ENCODE measurements at regions not wholly inside any gene's neighbourhood (a gene's known extent, or its start where the extent isn't known, plus 50 kb on each side); places are given as distances from the start of the nearest gene placed in this dataset.

- in situ Hi-C loops (cut with MboI) = no loop called here
- Histone ChIP-seq H2AFZ (ENCODE audit: control insufficient read depth, low read depth, low read length) (no peak overlapping the region), H3K9ac (ENCODE audit: control insufficient read depth, insufficient read depth, low read length) (no peak overlapping the region), H3K27me3 (replicated peaks in 1 of 2; ENCODE audit: control insufficient read depth in 2 of 2, insufficient read depth in 2 of 2, low read length in 1 of 2) (no peaks in the 10 kb centered on the region), H3K9me3 (replicated peaks; ENCODE audit: control insufficient read depth, insufficient read depth, low read length) (no peaks in the 10 kb centered on the region), H3K4me1 (ENCODE audit: control insufficient read depth, insufficient read depth, low read length) (no peaks in the 10 kb centered on the region), H3K4me3 (no peak overlapping the region), H3K36me3 (ENCODE audit: control insufficient read depth in 2 of 2, insufficient read depth in 2 of 2, low read length in 1 of 2) (no peaks in the 10 kb centered on the region), H3K27ac (ENCODE audit: control insufficient read depth, insufficient read depth) (no peak overlapping the region), H3K79me2 (ENCODE audit: control insufficient read depth, insufficient read depth, low read length) (no peaks in the 10 kb centered on the region), H4K20me1 (ENCODE audit: control insufficient read depth, insufficient read depth) (no peaks in the 10 kb centered on the region), H3K4me2 (ENCODE audit: control insufficient read depth, insufficient read depth) (no peak overlapping the region)
- TF ChIP-seq MTA3 (IDR thresholded peaks at IDR 0.05; ENCODE audit: borderline replicate concordance, low read length) (no peak), PAX5 (IDR thresholded peaks at IDR 0.05; ENCODE audit: borderline replicate concordance, low read depth, low read length) (no peak), ZZZ3 (IDR thresholded peaks at IDR 0.05; ENCODE audit: control insufficient read depth, insufficient read length, low read depth) (no peak), HDAC6 (IDR thresholded peaks at IDR 0.05; ENCODE audit: unreplicated experiment) (no peak), IRF4 (IDR thresholded peaks at IDR 0.05; ENCODE audit: low read depth, low read length) (no peak), SMC3 (IDR thresholded peaks at IDR 0.05; ENCODE audit: borderline replicate concordance, low read length) (no peak), KDM1A (IDR thresholded peaks at IDR 0.05; ENCODE audit: borderline replicate concordance) (no peak), ZNF687 (IDR thresholded peaks at IDR 0.05) (no peak)
- TF ChIP-seq, protein P1, sequence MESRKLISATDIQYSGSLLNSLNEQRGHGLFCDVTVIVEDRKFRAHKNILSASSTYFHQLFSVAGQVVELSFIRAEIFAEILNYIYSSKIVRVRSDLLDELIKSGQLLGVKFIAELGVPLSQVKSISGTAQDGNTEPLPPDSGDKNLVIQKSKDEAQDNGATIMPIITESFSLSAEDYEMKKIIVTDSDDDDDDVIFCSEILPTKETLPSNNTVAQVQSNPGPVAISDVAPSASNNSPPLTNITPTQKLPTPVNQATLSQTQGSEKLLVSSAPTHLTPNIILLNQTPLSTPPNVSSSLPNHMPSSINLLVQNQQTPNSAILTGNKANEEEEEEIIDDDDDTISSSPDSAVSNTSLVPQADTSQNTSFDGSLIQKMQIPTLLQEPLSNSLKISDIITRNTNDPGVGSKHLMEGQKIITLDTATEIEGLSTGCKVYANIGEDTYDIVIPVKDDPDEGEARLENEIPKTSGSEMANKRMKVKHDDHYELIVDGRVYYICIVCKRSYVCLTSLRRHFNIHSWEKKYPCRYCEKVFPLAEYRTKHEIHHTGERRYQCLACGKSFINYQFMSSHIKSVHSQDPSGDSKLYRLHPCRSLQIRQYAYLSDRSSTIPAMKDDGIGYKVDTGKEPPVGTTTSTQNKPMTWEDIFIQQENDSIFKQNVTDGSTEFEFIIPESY (IDR thresholded peaks at IDR 0.05) = no peak
- SMC1A ChIA-PET (ENCODE audit: uncharacterized antibody, unreplicated experiment) = interaction anchor here (0.5 kb wide), 1 partner anchor 839 kb away, joined by 3 read pairs; no protein-coding TSS in a partner anchor
- ATAC-seq (no peak), DNase-seq (ENCODE audit: low read depth, low spot score) (no peak), FAIRE-seq (no peak)
- RAD21 ChIA-PET (ENCODE audit: unreplicated experiment) = no interaction called here
- intact Hi-C loops (cut with micrococcal nuclease; ENCODE audit: unreplicated experiment) = no loop called here
- POLR2A ChIA-PET = no interaction called here
- CTCF ChIA-PET = interaction anchor here (0.6 kb wide), 1 partner anchor 1339 kb away, joined by 3 read pairs; no protein-coding TSS in a partner anchor
- 3% methylated on average over 2 of the region's 2 CpGs for WGBS (ENCODE audit: insufficient coverage, insufficient replicate concordance, low lambda C conversion rate, missing lambda C conversion rate)
- no TSS peak for BruUV-seq (replicated peaks)
Observed at GRCh38 chr5:125699860-125700259, 723.3 kb upstream of the GRAMD2B start.

Data from GM12878 (cell line).